ENCODE measurements at regions not wholly inside any gene's neighbourhood (a gene's known extent, or its start where the extent isn't known, plus 50 kb on each side); places are given as distances from the start of the nearest gene placed in this dataset.

- intact Hi-C loops (cut with micrococcal nuclease; ENCODE audit: unreplicated experiment): no loop called here
- POLR2A ChIA-PET: no interaction called here
- Histone ChIP-seq H3K4me3 (ENCODE audit: low read depth, low read length, poor library complexity, severe bottlenecking) (no peak overlapping the region), H3K36me3 (ENCODE audit: insufficient read depth, low read length) (no peaks in the 10 kb centered on the region), H3K27ac (ENCODE audit: low read depth, low read length, poor library complexity, severe bottlenecking) (no peak overlapping the region), H3K79me2 (ENCODE audit: insufficient read depth, low read depth, low read length) (no peaks in the 10 kb centered on the region), H3K9me2 (ENCODE audit: insufficient read depth, low read length) (no peaks in the 10 kb centered on the region), H3K9me3 (ENCODE audit: low read length) (no peaks in the 10 kb centered on the region), H2AFZ (ENCODE audit: low read length) (no peak overlapping the region), H3K4me1 (ENCODE audit: insufficient read depth, low read length, poor library complexity, severe bottlenecking) (no peaks in the 10 kb centered on the region), H4K20me1 (ENCODE audit: insufficient read depth, low read length) (no peaks in the 10 kb centered on the region), H3K4me2 (ENCODE audit: low read length) (no peak overlapping the region)
- DNase-seq (ENCODE audit: low spot score): no peak
- BruUV-seq (replicated peaks): no TSS peak
- CTCF ChIA-PET (ENCODE audit: unreplicated experiment): no interaction called here
- TF ChIP-seq, protein P1, sequence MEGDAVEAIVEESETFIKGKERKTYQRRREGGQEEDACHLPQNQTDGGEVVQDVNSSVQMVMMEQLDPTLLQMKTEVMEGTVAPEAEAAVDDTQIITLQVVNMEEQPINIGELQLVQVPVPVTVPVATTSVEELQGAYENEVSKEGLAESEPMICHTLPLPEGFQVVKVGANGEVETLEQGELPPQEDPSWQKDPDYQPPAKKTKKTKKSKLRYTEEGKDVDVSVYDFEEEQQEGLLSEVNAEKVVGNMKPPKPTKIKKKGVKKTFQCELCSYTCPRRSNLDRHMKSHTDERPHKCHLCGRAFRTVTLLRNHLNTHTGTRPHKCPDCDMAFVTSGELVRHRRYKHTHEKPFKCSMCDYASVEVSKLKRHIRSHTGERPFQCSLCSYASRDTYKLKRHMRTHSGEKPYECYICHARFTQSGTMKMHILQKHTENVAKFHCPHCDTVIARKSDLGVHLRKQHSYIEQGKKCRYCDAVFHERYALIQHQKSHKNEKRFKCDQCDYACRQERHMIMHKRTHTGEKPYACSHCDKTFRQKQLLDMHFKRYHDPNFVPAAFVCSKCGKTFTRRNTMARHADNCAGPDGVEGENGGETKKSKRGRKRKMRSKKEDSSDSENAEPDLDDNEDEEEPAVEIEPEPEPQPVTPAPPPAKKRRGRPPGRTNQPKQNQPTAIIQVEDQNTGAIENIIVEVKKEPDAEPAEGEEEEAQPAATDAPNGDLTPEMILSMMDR (conservative IDR thresholded peaks at IDR 0.05; ENCODE audit: low read length): peak; percentile 40; the same call in 1 of the 2 replicates
- no peak for TF ChIP-seq EZH2phosphoT487 (IDR thresholded peaks at IDR 0.05; ENCODE audit: borderline replicate concordance, low read depth, low read length)
Observed at GRCh38 chr16:51376080-51376479, 225.0 kb upstream of the SALL1 start.

DNA sequence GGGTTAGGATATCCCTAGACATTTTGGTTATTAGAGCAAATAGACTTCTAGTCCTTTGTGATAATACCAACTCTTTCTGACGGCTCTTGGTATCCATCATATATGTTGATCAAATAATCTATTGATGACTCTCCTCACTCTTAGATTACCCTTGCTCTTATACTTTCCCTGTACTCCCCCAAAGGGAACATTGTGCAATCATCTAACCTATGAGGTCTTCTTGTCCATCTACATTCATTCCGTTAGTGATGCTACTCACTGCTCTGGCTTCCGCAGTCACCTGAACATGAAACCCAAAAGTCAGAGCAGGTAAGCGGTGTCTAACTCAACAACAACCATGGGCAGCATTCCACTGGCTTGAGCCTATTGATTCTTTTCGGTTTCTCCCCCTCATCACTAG, 223.7 kb upstream of the SALL1 start:
- Histone ChIP-seq H3K4me2 (ENCODE audit: low read length) (no peak overlapping the region), H3K9me2 (ENCODE audit: insufficient read depth, low read length) (no peaks in the 10 kb centered on the region), H2AFZ (ENCODE audit: low read length) (no peak overlapping the region), H3K79me2 (ENCODE audit: insufficient read depth, low read depth, low read length) (no peaks in the 10 kb centered on the region), H3K36me3 (ENCODE audit: insufficient read depth, low read length) (no peaks in the 10 kb centered on the region), H3K4me3 (ENCODE audit: low read depth, low read length, poor library complexity, severe bottlenecking) (no peak overlapping the region), H4K20me1 (ENCODE audit: insufficient read depth, low read length) (no peaks in the 10 kb centered on the region), H3K4me1 (ENCODE audit: insufficient read depth, low read length, poor library complexity, severe bottlenecking) (no peaks in the 10 kb centered on the region), H3K27ac (ENCODE audit: low read depth, low read length, poor library complexity, severe bottlenecking) (no peak overlapping the region), H3K9me3 (ENCODE audit: low read length) (no peaks in the 10 kb centered on the region)
- BruUV-seq (replicated peaks): no TSS peak
- ChIA-PET POLR2A (interaction anchor here (0.7 kb wide), 1 partner anchor 77 kb away, joined by 3 read pairs; no protein-coding TSS in a partner anchor), CTCF (ENCODE audit: unreplicated experiment) (no interaction called here)
- TF ChIP-seq EZH2phosphoT487 (IDR thresholded peaks at IDR 0.05; ENCODE audit: borderline replicate concordance, low read depth, low read length): no peak
- TF ChIP-seq, protein P1 (conservative IDR thresholded peaks at IDR 0.05; ENCODE audit: low read length): no peak
- DNase-seq (ENCODE audit: low spot score): no peak
- intact Hi-C loops (cut with micrococcal nuclease; ENCODE audit: unreplicated experiment): no loop called here

- BruUV-seq (replicated peaks): no TSS peak
- CTCF ChIA-PET (ENCODE audit: unreplicated experiment): no interaction called here
- POLR2A ChIA-PET: interaction anchor here (0.7 kb wide), 1 partner anchor 77 kb away, joined by 3 read pairs; no protein-coding TSS in a partner anchor
- no peak overlapping the region for H3K4me3 ChIP-seq (ENCODE audit: low read depth, low read length, poor library complexity, severe bottlenecking)
- H3K4me1 ChIP-seq (ENCODE audit: insufficient read depth, low read length, poor library complexity, severe bottlenecking): no peaks in the 10 kb centered on the region
- TF ChIP-seq, protein P1 (conservative IDR thresholded peaks at IDR 0.05; ENCODE audit: low read length): no peak
- no peak for TF ChIP-seq EZH2phosphoT487 (IDR thresholded peaks at IDR 0.05; ENCODE audit: borderline replicate concordance, low read depth, low read length)
- H4K20me1 ChIP-seq (ENCODE audit: insufficient read depth, low read length): no peaks in the 10 kb centered on the region
- no peak overlapping the region for H3K27ac ChIP-seq (ENCODE audit: low read depth, low read length, poor library complexity, severe bottlenecking)
- H3K4me2 ChIP-seq (ENCODE audit: low read length): no peak overlapping the region
- H3K79me2 ChIP-seq (ENCODE audit: insufficient read depth, low read depth, low read length): no peaks in the 10 kb centered on the region
- H3K9me2 ChIP-seq (ENCODE audit: insufficient read depth, low read length): no peaks in the 10 kb centered on the region
- no peak for DNase-seq (ENCODE audit: low spot score)
- no peaks in the 10 kb centered on the region for H3K9me3 ChIP-seq (ENCODE audit: low read length)
- intact Hi-C loops (cut with micrococcal nuclease; ENCODE audit: unreplicated experiment): no loop called here
- H2AFZ ChIP-seq (ENCODE audit: low read length): no peak overlapping the region
- no peaks in the 10 kb centered on the region for H3K36me3 ChIP-seq (ENCODE audit: insufficient read depth, low read length)
Observed at GRCh38 chr16:51374346-51374745, 223.3 kb upstream of the SALL1 start.

Data from OCI-LY7 (cell line).